RPMI7951 (cell line): ENCODE measurements at regions not wholly inside any gene's neighbourhood (a gene's known extent, or its start where the extent isn't known, plus 50 kb on each side); places are given as distances from the start of the nearest gene placed in this dataset.
A peak's percentile ranks its signal among the peaks of the same experiment; 100 is the strongest.

Experiments
- DNase-seq: peaks from one replicate; pipeline ENCODE4 v3.0.0-alpha.2; 2012; ENCODE audit warnings: low read depth

DNA sequence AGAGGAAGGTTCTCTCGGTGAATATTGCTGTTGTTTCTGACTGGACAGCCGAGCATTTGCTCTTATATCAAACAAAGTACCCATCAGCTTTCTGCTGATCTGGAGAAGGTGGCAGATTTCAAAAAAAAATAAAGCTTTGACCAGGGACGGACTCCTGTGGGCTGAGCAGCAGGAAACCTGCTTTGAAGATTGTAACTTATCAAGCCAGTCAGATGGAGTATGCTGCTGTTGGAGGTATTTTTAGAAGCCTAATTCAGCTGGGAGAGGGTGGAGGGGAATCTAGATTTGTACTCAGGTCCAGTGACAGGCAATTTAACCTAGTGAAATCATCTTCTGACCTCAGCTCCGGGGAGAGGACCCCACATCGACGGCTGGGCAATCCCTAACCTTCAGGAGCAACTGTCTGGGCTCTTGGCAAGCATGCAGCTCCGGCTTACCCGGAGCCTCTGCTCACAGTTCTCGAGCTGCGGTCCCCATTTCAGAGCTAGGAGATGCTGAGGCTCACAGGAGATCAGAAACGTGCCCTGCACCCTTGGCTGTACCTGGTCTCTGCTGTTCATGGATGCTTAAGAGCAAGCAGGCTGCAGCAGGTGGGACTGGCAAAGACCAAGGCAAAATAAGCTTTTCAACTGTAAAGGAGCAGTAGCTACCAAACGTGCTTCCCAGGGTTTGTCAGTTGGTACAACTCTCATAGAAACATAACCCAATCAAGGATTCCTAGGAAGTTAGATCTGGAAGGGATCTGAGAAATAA is 89.3 kb upstream of the ST8SIA2 start:
- no peak for DNase-seq

DNA sequence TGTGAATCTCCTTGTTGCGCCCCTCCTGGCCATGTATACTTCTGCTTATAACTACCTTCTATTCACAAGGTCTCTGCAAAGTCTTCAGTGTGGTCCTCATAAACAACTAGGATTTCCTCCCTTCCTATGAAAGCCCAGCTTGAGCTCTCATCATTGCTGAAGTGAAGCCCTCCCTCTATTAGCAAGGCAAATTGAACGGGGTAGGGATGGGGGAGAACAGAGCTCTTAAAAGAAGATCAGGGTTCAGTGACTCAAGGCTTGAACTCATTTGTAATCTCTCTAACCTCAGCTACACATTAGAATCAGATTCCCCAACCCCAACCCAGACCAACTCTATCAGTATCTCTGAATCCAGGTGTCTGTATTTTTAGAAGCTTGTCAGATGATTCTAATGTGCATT is 88.3 kb upstream of the ST8SIA2 start:
- no peak for DNase-seq

DNA sequence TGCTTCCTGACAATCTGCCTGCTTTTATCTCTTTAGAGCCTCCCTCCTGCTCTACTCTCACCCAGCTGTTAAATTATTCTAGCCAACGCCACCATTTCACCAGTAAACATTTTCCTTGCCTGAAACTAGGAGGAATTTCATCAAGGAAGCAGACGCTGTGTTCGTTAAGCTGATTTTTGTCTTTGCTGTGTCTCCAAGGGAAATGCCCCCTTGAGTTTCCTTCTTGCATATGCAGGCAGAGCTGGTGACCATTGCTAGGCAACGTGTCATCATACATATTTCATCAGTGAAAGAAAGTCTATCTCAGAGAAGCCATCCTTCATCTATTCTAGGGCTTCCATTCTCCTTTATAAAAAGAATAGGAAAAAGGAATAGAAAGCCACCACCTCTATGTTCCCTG is 87.0 kb upstream of the ST8SIA2 start:
- peak; percentile 34 for DNase-seq

DNA sequence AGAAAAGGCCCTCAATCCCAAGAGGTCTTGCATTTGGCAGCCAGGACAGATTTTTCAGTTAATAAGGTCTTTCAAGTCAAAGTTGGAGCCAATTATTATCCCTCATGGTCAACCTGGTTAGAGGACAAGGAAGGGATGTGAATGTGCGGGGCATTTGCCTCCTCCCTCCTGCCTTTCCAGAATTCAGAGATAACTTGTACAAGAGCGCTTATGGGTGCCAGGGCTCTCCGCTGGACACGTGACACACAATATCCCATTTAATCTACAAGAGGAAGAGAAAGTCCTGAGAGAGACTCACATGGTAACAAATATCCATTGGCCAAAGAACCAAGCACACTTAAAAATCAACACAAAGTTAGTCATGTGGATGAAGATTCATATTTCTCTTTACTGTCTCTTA is 78.5 kb upstream of the ST8SIA2 start:
- no peak for DNase-seq

DNA sequence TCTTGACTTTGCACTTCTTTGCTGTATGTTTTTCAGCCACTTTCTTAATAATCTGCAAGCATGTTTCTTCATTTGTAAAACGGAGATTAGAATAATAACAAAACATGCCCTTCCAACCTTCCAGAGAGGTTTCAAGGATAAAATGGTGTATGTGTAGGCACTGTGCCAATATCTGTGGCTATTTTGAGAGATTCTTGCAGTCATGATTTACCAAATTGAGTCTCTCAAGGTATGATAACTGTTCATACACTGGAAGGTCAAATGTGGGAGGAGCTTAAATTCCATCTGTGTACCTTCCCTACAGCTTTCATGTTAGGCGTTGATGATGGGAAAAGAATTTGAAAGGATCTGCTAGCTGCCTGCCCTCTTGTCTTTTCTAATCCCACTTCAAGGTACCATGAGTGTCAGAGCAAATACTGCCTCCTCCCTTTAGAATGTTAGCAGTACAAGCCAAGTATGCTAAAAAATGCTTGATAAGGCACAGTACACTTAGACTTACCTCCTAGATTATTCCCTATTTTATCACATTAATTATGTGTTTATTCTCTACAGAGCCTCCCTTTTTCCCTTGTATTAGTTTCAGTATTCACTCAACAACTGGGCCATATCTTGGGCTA is 78.0 kb upstream of the ST8SIA2 start:
- DNase-seq = no peak

DNA sequence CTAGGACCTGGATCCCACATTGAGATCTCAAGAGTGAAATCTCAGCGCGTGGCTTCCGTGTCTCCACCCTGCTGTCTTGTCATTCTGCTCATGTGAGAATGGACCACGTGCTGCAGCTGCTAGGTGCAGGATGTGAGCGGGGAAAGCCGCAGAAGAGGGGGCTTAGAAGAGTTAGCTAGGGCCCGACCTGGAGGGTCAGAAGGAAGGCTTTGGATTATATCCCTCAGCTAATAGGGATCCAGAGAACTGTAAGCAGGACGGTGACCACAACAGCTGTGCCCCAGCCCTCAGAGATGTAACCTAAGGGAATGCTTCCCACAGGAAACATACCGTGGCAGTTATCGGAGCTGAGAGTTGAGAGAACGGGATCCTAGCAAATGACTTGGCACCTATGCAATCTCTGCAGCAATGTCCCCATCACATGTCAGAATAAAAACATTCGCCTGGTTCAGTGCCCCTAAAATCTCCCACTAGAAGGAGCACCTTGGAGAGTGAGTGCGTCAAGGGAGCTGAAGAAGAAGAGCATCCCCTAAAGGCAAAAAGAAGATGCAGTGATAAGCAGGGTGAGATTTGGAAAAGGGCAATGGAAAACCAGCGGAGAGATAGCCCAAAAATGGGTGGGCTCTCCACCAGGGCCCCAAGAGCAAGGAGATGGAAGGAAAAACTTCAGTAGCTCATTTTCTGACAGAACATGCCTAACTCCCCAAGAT is 76.9 kb upstream of the ST8SIA2 start:
- DNase-seq = peak; percentile 48

DNA sequence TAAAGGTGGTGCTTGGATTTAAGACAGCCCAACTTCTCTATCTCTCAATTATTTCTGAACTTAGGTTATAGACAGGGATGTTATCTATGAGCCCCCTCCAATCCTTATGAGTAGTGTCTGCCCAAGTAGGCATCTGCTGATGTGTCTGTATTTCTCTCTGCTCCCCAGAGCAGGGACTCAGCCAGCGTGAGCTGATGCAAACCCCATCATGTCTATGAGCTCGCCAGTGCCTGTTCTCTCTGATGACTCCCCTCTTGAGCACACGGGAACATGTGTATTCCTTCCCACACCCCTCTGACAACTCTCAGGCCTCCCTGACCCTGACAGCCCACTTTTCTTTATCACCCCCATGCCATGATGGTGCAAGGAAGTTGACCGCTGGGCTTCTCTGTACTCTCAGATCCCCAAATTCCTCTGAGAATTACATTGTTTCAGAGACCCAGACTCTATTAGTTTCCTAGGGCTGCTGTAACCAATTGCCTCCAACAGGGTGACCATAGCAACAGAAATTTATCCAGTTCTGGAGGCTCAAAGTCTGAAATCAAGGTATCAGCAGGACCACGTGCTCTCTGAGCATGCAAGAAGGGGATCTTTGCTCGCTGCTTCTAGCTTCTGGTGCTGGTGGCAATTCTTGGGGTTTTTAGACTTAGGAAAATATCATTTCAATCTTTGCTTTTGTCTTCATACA is 73.5 kb upstream of the ST8SIA2 start:
- DNase-seq = no peak

DNA sequence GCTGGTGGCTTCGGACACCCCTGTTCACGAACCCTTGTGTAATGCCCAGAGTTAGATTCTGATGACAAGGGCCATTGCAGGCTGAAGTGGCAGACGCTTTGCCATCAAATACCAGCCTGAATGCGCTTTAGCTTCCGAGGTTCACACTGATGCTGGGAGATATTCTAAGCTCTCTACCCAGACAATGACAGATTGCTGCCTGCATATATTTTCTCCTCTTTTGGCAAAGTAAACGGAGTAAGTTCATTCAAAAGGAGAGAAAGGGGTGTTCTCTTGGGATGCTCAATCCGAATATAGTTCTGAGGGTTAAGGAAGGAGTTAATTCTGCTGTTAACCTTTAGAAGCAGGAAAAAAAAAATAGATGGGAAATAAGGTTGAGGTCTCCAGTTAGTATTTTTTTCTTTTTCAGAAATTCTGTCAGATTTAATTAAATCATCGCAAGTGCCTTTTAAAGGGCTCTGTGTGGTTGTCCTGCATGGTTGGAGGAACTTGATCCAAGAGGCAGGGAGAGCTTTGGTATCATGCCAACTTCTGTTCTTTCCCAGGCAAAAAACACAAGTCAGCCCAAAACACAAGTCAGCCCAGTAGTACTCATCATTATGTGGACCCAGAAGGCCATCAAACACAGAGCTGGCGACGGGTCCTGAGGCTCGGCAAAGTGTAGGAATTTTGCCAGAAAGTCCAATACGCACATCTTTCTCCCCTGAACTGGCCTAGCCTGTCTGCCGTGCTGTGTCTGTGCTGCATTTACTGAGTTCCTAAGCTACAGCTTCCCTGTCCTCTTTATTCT is 70.9 kb upstream of the ST8SIA2 start:
- DNase-seq = no peak

DNA sequence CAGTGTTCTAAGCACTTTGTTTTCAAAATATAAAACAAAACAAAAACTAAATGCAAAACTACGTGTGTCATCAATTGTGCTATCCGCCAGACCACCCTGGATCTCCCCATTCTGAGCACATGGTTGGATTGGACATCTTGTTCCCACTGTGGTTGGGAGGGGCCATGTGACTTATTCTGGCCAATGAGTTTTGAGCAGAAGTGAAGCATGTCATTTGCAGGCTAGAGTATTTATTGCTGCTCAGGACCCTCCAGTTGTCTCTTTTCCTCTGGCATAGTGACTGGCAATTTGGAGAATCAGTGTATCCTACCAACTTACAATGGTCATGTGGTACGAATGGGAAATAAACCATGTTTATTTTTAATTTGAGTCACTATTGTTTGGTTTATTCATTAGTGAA is 70.2 kb upstream of the ST8SIA2 start:
- DNase-seq = no peak

DNA sequence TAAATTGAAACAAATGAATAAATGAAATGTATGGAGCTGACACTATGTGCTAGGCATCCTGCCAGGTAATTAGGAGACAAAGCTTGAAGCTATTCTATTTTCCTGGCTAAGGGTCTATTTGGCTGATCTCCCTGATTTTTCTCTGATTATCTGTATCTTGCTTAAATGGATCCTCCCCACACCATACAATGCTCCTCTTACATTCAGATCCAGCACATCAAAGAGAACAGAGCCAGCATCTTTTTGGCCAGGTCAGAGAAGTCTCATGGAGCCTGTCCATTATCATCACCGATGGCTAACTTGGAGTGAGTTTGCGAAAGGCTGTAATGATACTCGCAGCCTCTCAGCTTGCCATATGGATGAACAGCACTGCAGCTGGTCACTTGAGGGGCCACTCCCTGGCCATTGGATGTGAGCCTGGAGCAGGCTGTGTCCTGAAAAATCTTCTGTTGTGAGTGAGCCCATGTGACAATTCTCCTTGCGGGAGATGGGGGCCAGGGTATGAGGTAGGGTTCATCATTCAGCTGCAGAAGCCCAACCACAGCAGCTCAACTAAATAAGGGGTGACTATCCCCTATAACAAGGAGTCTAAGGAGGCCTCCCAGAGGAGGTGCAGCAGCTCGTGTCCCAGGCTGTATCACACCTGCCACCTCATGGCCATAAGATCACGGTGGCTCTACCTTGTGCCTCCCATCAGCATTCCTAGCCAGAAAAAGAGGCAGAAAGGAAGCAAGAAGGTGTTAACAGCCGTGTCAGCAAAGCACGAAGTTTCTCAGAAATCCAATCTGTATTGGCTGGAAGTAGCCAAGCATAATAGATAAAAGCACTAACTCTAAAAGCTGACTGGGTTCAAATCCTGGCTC is 69.3 kb upstream of the ST8SIA2 start:
- DNase-seq = no peak

DNA sequence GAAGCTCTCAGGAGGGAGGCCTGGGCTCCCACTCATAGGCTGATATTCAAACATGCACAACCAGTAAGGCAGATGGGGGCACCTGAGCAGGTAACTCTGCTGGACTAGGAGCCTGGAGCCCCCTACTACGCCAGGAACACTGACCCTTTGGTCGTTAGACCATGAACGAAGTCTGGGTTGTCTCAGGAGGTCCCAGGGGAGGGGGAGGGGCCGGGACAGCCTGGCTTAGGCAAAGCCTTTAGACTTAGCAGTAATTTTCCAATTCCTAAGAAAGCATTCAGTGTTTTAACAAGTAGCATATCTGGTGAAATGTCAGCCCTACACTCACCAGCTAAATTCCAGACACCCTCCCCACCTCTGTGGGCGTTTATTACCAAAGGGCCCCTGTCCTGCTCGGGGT is 67.4 kb upstream of the ST8SIA2 start:
- DNase-seq = no peak

DNA sequence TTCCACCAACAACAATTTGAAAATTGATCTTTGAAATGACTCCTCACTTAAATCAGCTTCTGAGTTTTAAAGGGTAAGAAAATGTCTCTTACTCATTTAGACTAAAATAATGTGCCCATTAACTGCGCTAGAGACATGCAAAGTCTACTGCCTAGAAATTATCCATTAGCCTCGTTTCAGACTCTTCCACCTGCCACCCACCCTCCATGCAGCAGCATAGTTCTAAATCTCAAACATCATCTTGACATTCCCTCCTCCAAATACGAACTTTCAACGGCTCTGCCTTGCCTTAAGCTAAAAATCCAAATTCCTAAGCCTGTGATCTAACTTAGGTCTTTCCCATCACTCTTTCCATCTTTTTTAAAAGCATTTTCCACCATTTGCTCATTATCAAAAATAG is 66.6 kb upstream of the ST8SIA2 start:
- DNase-seq = no peak

DNA sequence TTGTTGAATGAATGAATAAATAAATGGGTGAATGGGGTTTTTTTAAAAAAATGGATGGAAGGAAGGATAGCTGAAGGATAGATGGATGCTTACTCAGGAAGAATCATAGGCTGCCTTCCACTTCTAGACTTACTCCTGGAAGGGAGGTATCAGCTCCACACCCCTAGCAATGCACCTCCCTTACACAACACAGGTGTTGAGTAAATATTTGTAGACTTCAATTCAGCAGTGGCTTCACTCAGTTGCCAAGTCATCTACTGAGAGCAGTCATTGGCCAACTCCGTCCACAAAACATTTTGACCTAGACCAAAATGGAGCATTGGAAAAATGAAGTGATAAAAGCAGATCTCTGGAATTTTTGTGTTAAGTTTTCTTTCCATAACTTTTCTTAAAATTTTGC is 65.5 kb upstream of the ST8SIA2 start:
- no peak for DNase-seq

DNA sequence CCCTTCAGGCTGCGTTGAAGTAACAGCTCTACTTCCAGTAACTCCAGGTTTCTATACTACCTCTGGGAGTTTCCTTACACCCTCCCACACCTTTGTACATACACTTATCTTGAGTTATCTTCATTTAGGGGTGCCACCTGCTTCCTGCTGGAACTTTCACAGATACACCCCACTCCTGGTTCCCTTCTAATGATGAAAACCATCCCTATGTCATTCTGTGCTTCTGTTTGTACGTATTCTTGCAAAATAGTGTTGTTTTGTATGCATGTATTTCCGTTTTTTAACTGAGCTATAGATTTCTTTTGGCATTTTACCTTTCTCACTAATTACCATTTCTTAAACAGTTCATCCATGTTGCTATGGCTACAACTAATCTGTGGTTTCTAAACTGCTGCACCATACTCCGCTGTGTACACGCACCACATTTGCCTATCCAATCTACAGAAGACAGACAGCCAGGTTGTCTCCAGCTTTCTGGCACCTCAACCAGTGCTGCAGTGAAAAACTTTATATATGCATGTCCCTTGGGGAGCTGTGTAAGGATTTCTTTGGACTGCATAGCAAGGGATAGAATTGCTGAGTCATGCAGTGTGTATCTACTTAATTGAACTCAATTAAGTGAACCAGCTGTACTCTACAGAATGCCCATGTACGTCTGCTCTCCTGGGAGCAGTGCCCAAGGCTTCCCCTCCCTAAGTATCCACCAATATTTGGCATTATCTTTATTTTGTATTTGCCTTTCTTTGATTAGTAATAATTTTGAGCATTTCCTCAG is 61.4 kb upstream of the ST8SIA2 start:
- peak; percentile 26 for DNase-seq

DNA sequence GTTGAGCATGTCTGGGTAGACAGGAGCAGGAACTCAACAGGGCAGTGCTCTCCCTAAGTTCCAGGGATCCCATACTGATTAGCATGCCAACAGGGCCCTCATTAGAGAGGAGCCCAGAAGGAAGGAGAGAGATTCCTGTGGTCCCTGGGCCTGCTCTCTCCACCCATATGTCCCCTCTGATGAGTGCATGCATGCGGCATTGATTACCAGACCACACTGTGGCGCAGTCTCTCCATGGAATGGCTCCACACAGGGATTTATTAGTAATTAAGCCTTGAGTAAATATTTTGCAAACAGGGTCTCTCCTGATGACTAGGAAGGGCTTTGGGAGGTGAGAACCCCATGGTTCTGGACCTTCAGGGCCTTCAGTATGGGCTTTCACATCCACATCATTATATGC is 60.0 kb upstream of the ST8SIA2 start:
- DNase-seq = peak; percentile 29

DNA sequence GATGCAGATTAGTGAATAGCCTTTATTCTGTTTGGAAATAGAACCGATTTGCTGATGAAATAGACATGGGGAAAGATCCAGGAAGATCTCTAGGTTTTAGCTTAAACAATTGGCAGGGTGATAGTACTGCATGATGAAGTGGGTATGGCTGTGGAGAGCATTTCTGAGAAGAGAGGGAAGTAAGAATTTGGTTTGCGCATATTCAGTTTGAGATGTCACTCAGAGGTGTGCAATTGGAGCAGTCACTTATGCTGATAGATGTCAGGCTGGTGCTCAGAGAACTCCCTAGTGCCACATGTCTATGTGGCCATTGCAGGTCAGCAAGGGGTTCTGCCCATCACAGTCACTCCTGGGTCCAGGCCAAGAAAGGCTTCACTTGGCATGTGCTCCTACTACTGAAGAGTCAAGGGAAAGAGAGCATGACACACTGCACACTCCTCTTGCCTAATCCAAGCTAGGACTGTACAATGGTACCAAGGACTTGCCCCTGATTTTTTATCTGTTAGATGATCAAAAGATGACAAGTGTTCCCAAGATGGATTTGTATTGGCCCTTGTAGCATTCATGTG is 57.2 kb upstream of the ST8SIA2 start:
- no peak for DNase-seq

DNA sequence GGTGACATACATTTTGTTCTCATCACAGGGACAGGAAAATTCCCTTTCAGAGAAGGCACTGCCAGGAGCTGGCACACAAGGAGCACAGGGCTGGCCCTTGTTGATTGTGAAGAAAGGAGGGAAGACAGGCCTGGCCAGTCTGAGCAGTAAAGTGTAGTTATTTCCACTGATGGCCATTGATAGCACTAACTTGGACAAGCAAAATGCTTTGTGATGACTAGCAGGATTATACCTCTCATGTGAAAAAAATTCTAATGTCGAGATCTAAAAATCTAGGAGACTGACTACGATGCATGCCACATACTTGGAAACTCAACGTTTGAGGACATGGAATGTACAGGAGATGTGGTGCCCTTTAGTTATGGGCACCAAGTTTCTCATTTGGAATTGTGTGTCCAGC is 54.3 kb upstream of the ST8SIA2 start:
- no peak for DNase-seq
